AG04449 (cell line): ENCODE measurements at regions not wholly inside any gene's neighbourhood (a gene's known extent, or its start where the extent isn't known, plus 50 kb on each side); places are given as distances from the start of the nearest gene placed in this dataset.
"Not testable (repeated sequence)": the region's sequence is repeated elsewhere in the genome, so short reads cannot be mapped to it uniquely, and the experiment has no call there.

Experiments
- CTCF ChIA-PET: fragments of 350-600 bp; formaldehyde crosslinking; extraction: SDS; loops from one replicate; lab custom pipeline; 2021; ENCODE audit warnings: antibody characterized with exemption; lab: Yijun Ruan, JAX
- POLR2A ChIA-PET: fragments of 400-600, 350-600 bp; formaldehyde crosslinking; extraction: SDS; loops from one replicate; lab custom pipeline; 2020; ENCODE audit warnings: antibody characterized with exemption, inconsistent platforms; lab: Yijun Ruan, JAX
- DNase-seq: peaks from one replicate; pipeline ENCODE4 v3.0.0-alpha.2; 2010; ENCODE audit warnings: low read depth, low spot score
- H3K4me3 ChIP-seq: 2 replicates; pipeline ENCODE4 v1.5.1; 2011; ENCODE audit warnings: low read depth, mild to moderate bottlenecking, control low read depth, low read length
- TF ChIP-seq, protein P1 (sequence below): IDR thresholded peaks from one replicate; pipeline ENCODE4 v1.5.1; 2011; ENCODE audit warnings: mild to moderate bottlenecking, moderate library complexity, low read length, control low read depth, inconsistent platforms; ENCODE audit not compliant: insufficient read depth; ENCODE audit errors: missing control alignments

DNA sequence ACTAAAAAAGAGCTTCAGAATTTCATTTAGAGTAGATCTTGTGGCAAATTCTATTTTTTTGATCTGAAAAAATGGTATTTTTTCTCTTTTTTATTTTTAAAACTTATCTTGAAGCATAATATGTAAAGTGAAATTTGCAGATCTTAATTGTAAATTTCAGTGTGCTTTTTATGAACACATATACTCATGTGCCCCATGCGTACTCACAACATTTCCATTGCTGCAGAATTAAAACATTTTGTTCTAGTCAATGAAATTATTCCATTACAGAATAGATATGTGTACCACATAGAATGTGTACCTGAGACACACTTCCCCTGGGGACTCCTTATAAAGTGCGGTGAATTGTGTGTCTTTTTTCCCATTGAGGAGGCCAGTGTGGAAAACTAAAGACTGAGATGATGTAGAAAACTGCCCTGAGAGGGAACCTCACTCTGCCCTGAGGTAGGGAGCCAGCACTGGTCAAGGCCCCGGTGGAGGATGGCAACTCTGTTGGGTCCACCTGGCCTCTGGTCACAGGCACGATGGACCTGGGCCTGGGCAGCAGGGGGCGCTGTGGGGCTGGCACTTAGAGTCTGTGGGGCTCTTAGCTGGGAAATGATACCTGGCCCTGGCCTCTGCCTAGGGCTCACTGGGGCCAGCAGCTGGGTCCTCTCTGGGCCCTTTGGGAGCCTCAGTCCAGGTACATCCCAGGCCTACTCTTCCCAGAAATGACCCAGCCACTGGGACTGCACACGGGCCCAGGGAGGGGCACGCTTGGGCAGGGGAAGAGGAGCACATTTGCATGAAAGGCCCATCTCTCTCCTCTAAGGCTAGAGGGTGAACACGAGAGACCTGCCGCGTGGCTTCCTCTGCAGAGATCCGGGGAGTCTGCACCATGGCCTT, 77.9 kb upstream of the TOP3B start:
- DNase-seq = no peak
- no peak overlapping the region for H3K4me3 ChIP-seq
- ChIA-PET POLR2A (no interaction called here), CTCF (interaction anchor here (1.3 to 2.5 kb wide), 5 partner anchors 10 to 97 kb away, joined by 3 to 7 read pairs (median 5); no protein-coding TSS in a partner anchor)
- TF ChIP-seq, protein P1, sequence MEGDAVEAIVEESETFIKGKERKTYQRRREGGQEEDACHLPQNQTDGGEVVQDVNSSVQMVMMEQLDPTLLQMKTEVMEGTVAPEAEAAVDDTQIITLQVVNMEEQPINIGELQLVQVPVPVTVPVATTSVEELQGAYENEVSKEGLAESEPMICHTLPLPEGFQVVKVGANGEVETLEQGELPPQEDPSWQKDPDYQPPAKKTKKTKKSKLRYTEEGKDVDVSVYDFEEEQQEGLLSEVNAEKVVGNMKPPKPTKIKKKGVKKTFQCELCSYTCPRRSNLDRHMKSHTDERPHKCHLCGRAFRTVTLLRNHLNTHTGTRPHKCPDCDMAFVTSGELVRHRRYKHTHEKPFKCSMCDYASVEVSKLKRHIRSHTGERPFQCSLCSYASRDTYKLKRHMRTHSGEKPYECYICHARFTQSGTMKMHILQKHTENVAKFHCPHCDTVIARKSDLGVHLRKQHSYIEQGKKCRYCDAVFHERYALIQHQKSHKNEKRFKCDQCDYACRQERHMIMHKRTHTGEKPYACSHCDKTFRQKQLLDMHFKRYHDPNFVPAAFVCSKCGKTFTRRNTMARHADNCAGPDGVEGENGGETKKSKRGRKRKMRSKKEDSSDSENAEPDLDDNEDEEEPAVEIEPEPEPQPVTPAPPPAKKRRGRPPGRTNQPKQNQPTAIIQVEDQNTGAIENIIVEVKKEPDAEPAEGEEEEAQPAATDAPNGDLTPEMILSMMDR = peak; percentile 72

DNA sequence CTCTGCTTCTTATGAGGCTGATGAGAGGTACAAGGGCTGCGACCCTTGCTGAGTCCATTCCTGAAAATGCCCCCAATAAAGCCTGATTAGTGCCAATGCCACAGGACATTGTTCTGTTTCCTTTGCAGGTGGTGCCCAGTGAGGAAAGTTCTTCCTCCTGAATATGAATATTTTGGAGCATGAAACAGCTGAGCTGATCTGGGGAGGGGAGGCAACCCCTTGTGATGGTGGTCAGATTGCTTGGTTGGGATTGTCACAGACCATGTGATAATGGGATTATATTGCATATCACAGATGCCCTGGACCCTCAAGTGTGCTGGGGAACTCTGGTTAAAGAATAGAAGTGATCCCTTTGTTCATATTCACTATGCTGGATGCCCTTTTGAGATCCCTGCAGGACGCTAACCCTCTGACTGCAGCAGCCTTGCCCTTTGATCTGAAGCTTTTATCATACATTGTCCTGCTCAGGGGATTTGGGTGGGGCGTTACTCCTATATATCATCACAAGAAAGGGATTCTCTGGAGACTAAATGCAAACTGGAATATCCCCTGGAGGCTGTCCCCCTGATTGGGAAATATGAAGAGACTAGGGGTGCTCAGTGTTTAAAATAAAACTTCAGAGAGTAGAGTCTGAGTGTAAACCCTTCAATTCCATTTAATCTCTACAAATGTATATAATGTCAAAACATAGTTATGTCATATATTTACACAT, 76.9 kb upstream of the TOP3B start:
- POLR2A ChIA-PET = no interaction called here
- no peak overlapping the region for H3K4me3 ChIP-seq

DNA sequence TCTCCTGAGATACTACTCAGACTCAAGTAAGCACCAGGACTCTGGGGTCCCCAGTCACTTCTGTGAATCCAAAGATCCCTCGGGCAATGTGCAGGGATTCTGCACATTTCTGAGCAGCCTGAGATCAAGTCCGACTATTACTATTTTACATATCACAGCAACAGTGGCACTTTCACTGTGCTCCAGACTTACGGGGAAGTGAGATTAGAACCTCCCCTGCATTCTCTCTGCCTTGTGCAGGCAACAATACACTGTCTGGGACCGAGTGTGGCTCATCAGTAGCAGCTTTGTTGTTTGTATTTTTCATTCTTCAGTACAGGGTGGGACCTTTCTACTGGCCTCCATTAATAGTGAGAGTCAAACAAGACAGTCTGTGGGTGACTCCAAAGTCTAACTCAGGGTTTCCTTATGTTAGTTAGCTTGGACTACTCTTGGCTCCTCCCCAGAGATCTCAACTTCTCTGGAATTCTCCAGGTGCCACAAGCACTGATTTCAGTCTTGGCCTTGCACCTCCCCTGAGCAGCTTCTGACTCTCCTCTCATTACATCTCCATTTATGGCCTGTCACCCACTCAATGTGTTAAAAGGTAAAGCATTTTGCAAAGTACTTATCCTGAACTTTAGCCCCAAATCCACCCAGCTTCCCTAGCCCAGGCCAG, 76.2 kb upstream of the TOP3B start:
- TF ChIP-seq, protein P1 = no peak
- DNase-seq = no peak
- ChIA-PET POLR2A (no interaction called here), CTCF (no interaction called here)
- no peak overlapping the region for H3K4me3 ChIP-seq

More for the DNA sequence above, 76.9 kb upstream of the TOP3B start:
- no peak for DNase-seq
- CTCF ChIA-PET = interaction anchor here (1.6 kb wide), 1 partner anchor 13 kb away, joined by 4 read pairs; no protein-coding TSS in a partner anchor
- TF ChIP-seq, protein P1 = no peak

DNA sequence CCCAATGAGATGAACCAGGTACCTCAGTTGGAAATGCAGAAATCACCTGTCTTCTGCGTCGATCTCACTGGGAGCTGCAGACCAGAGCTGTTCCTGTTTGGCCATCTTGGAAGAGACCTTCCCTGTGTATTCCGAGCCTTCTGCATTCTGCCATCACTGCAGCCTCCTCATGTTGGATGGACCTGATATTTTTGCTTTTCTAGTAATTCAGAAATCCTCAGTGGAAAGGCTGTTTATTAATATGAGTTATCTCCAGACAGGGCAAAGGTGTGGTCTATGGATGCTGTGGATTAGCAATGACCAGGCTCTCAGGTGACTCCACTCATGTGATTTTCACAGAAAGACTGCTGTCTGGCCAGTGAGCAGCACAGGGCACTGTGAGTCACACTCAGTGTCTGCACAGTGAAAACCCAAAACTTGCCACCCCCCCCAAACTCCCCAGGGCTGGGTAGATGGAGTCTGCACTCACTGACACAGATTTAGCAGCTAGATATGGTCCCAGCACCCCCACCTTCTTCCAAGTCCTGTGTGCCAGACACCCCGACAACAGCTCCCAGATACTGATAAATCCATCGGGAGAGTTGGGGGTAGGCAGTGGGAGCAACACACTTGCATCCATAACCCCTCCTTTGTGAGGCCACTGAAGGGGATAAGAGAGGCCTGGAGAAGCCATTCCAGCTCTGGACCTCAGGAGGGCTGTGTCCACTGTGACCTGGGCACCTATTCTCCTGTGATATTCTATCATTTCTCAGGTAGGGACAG, 75.2 kb upstream of the TOP3B start:
- TF ChIP-seq, protein P1 = no peak
- no peak for DNase-seq
- CTCF ChIA-PET = interaction anchor here (0.7 kb wide), 1 partner anchor 15 kb away, joined by 3 read pairs; no protein-coding TSS in a partner anchor
- POLR2A ChIA-PET = no interaction called here
- no peak overlapping the region for H3K4me3 ChIP-seq

DNA sequence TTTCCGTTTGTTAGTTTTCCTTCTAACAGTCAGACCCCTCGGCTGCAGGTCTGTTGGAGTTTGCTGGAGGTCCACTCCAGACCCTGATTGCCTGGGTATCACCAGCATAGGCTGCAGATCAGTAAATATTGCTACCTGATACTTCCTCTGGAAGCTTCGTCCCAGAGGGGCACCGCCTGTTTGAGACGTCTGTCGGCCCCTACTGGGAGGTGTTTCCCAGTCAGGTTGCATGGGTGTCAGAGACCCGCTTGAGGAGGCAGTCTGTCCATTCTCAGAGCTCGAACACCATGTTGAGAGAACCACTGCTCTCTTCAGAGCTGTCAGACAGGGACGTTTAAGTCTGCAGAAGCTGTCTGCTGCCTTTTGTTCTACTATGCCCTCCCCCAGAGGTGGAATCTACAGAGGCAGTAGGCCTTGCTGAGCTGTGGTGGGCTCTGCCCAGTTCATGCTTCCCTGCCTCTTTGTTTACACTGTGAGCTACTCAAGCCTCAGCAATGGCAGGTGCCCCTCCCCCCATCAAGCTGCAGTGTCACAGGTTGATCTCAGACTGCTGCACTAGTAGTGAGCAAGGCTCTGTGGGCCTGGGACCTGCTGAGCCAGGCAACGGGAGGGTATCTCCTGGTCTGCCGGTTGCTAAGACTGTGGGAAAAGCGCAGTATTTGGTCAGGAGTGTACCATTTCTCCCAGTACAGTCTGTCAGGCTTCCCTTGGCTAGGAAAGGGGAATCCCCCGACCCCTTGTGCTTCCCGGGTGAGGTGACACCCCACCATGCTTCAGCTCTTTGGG, 74.4 kb upstream of the TOP3B start:
- CTCF ChIA-PET, DNase-seq, H3K4me3 ChIP-seq, POLR2A ChIA-PET: not testable (repeated sequence)

DNA sequence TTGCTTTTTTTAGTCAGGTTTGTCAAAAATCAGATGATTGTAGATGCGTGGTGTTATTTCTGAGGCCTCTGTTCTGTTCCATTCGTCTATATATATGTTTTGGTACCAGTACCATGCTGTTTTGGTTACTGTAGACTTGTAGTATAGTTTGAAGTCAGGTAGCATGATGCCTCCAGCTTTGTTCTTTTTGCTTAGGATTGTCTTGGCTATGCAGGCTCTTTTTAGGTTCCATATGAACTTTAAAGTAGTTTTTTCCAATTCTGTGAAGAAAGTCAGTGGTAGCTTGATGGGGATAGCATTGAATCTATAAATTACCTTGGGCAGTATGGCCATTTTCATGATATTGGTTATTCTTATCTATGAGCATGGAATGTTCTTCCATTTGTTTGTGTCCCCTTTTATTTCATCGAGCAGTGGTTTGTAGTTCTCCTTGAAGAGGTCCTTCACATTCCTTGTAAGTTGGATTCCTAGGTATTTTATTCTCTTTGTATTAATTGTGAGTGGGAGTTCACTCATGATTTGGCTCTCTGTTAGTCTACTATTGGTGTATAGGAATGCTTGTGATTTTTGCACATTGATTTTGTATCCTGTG, 70.1 kb upstream of the TOP3B start:
- DNase-seq, CTCF ChIA-PET, POLR2A ChIA-PET, H3K4me3 ChIP-seq: not testable (repeated sequence)

DNA sequence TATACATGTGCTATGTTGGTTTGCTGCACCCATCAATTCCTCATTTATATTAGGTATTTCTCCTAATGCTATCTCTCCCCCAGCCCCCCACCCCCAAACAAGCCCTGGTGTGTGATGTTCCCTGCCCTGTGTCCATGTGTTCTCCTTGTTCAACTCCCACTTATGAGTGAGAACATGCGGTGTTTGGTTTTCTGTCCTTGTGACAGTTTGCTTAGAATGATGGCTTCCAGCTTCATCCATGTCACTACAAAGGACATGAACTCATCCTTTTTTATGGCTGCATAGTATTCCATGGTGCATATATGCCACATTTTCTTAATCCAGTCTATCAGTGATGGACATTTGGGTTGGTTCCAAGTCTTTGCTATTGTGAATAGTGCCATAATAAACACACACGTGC, 68.4 kb upstream of the TOP3B start:
- H3K4me3 ChIP-seq, POLR2A ChIA-PET, DNase-seq, CTCF ChIA-PET: not testable (repeated sequence)
